NAMALWA (cell line): ENCODE measurements at regions not wholly inside any gene's neighbourhood (a gene's known extent, or its start where the extent isn't known, plus 50 kb on each side); places are given as distances from the start of the nearest gene placed in this dataset.
"Not testable (repeated sequence)": the region's sequence is repeated elsewhere in the genome, so short reads cannot be mapped to it uniquely, and the experiment has no call there.

Source experiments
- DNase-seq: peaks from one replicate; pipeline ENCODE4 v3.0.0-alpha.2; 2015; ENCODE audit warnings: low spot score

GRCh38 chr10:23755556-23755955, 316.7 kb downstream of the OTUD1 start:
- no peak for DNase-seq

DNA sequence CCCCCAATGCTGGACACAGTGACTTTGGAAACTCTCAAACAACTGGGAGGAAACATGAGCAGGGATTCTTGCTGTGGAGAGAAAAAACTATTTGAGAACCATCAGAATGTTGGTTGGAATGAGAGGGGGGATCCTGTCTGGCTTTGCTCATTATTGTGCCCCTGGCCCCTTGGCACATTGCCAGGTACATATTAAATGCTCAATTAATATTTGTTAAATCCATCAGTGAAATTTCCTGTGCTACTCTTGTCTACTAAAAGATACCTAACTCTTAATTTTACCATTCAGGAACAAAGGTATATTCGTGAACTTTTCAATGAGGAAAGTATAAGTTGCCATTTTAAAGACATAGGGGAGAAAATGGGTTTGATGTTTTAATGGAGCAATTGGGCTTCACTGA, 329.4 kb downstream of the OTUD1 start:
- no peak for DNase-seq

GRCh38 chr10:23777153-23777552, 338.3 kb downstream of the OTUD1 start:
- DNase-seq: no peak

GRCh38 chr10:23779301-23779700, 340.4 kb downstream of the OTUD1 start:
- no peak for DNase-seq

DNA sequence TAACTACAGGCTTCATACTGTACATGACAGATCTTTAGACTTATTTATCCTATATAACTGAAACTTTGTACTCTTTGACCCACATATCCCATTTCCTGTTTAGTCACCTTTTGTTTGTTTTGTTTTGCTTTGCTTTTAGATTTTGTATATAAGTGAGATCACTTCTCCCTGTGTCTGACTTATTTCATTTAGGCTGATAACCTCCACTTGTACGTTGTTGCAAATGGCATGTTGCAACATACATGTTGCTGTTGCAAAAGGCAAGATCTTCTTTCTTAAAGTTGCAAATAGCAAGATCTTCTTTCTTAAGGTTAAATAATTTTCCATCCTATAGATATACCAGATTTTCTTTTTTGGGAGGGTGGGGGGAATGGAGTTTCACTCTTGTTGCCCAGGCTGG, 341.5 kb downstream of the OTUD1 start:
- no peak for DNase-seq

- no peak for DNase-seq
Measured at GRCh38 chr10:23786594-23786993, 347.7 kb downstream of the OTUD1 start.

GRCh38 chr10:23793577-23793976, 354.7 kb downstream of the OTUD1 start:
- DNase-seq: no peak

DNA sequence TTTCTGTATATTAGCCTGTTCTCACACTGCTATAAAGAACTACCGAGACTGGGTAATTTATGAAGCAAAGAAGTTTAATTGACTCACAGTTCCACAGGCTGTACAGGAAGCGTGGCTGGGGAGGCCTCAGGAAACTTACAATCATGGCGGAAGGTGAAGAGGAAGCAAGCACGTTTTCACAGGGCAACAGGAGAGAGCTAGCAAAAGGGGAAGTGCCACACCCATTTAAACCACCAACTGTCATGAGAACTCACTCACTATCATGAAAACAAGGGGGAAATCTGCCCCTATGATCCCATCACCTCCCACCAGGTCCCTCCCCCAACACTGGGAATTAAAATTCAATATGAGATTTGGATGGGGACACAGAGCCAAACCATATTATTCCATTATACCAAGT, 358.6 kb downstream of the OTUD1 start:
- DNase-seq: not testable (repeated sequence)

DNA sequence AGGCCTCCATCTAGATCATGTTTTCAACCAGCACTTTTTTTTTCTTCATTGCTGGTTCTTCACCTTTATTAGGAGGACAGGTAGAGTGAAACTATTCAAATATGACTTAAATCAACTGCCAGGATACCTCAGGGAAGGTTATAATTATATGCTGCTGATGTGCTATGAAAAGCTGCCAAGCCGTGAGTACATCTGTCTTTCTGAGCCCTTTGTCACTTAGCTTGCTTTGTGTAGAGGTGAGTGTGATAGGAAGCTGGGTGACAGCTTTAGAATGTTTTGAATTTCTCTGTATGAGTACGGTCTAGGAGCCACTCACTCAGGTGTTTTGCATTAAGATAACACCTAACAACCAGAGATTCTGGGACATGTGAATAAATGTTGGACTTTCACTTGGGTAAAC, 365.2 kb downstream of the OTUD1 start:
- no peak for DNase-seq

DNA sequence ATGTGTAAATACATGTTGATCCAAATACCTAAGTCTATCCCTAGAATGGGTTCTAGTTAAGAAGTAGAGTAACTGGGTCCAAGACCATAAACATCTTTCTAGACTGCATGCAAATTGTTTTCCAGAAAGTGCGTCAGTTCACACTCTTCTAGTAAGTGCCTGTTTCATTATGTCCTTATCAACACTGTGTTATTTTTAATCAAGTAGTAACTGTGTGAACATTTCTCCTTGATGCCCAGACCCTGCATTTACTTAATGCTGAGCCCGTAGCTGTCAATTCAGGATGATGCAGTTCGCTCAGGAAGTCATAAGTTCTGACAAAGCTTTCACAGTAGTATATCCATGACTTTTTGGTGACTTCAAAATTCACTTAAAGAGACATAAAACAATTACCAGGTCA, 374.8 kb downstream of the OTUD1 start:
- no peak for DNase-seq

- no peak for DNase-seq
Measured at GRCh38 chr10:23818484-23818883, 379.6 kb downstream of the OTUD1 start.

GRCh38 chr10:23820792-23821191, 381.9 kb downstream of the OTUD1 start:
- no peak for DNase-seq

- no peak for DNase-seq
Measured at GRCh38 chr10:23824822-23825221, 384.1 kb upstream of the KIAA1217 start.

- peak; percentile 6 for DNase-seq
Measured at GRCh38 chr10:23826421-23826820, 382.5 kb upstream of the KIAA1217 start.

DNA sequence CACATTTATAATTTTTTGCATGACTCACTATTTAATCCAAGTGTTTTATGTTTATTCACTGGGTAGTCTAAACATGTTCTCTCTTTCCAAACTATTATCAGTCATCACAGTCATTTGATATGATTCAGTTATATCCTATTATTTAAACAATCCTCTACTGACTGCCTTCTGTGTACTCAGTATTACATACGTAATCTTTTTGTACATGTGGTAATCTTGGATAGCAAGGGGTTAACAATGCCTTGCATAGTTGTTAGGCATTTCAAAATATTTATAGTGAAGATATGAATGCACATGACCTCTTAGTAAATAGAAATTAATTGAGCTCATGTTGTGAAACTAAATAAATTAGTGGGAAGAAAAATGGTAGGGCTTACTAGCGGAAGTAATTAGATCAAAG, 379.4 kb upstream of the KIAA1217 start:
- DNase-seq: no peak

- no peak for DNase-seq
Measured at GRCh38 chr10:23834091-23834490, 374.8 kb upstream of the KIAA1217 start.

GRCh38 chr10:23850631-23851030, 358.3 kb upstream of the KIAA1217 start:
- DNase-seq: no peak

DNA sequence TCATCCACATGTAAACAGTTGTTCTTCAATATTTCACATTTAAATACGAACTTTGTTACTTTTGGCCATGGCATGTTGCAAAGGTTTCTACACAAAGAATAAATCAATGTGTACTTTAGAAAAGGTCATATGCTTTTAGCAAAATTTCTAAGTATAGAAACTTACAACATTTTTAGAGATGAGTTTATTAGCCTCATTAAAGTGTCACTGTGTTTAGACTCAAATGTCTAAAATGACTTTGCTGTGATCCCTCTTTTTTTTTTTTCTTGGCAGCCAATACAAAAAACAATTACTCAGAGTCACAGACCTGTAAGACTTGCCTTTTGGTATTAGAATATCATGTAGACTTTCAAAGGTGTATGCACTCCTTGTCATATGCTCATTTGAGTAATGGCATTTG, 349.3 kb upstream of the KIAA1217 start:
- no peak for DNase-seq

DNA sequence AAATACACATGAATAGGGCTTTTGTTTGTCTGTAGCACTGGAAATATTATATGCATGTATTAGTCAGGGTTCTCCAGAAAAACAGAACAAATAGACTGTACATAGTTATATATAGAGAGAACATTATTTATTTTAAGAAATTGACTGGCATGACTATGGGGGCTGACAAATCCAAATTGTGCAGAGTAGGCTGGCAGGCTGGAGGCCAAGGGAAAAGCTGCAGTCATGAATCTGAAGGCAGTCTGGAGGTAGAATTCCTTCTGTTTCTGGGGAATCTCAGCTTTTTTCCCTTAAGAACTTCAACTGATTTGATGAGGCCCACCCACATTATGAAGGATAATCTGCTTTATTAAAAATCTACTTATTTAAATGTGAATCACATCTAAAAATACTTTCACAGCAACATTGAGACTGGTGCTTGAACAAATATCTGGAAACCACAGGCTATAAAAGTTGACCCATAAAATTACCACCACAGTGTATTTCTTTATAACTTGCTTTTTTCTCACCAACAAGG, 344.2 kb upstream of the KIAA1217 start:
- DNase-seq: no peak

DNA sequence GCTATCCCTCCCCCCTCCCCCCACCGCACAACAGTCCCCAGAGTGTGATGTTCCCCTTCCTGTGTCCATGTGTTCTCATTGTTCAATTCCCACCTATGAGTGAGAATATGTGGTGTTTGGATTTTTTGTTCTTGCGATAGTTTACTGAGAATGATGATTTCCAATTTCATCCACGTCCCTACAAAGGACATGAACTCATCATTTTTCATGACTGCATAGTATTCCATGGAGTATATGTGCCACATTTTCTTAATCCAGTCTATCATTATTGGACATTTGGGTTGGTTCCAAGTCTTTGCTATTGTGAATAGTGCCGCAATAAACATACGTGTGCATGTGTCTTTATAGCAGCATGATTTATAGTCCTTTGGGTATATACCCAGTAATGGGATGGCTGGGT, 342.0 kb upstream of the KIAA1217 start:
- not testable (repeated sequence) for DNase-seq

DNA sequence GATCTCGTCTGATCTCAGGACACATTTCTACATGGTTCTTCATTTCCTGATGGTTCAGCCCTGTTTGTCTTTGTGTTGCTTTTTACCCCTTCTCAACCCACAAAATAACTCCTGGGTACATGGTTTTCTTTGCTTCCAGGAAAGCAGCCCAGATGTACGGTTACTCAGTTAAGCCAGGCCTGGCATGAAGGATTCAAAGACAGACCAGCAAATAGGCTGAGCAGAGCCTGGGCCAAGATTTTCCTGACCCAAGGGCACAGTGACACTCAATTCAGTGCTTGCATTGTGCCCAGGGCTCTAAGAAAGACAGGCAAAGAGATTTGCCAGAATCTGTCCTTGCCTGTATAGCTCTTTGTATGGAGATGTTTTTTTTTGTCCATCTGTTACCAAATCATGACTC, 340.8 kb upstream of the KIAA1217 start:
- DNase-seq: no peak

GRCh38 chr10:23869548-23869947, 339.4 kb upstream of the KIAA1217 start:
- no peak for DNase-seq

GRCh38 chr10:23869996-23870395, 338.9 kb upstream of the KIAA1217 start:
- no peak for DNase-seq

DNA sequence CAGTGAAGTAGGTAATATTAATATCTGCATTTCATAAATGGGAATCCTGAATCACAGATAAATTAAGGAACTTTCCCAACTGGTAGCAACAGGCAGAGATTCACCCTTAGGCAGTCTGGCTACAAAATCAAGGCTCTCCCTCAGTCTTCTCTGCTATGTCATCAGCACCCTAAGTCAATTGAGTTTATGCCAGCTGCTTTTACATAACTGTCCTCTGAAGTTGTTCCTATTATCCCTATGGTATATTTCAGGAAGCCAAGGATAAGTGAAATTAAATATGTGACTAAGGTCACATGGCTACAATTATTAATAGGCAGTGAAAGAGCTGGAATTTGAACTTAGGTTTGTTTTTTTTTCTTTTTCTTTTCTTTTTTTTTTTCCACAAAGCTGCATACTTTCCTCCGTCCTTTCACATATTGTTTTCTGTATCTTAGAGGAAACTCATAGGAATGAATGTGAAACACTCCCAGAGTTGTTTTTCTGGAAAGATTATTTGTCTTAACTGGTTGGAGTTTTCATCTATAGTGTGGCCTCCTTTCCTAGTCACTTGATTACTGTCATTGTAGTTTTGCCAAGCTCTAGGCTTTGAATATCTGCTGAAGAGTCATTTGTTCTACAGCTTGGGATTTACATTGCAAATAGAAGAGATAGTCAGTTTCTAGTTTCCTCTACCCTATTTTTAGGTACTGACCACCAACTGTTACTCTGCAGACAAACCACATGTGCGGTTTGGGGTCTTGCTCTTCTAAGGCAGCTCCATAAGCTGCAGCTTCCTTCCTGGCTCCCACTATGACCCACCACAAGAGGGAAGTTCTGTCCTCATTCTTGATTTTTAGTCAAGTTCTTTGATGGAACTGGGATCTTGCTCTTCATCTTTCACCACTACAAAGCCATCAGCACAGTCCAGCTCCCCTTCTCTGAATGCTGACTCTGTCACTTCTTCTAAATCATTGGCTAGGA, 338.0 kb upstream of the KIAA1217 start:
- no peak for DNase-seq
